K562 (cell line): ENCODE measurements at regions not wholly inside any gene's neighbourhood (a gene's known extent, or its start where the extent isn't known, plus 50 kb on each side); places are given as distances from the start of the nearest gene placed in this dataset.

Experiments
- ATAC-seq: fragments of 200-7000 bp; cut with Tn5 transposase; 3 replicates; pipeline ENCODE4 v1.9.1; 2020; ENCODE audit warnings: moderate library complexity
- BruUV-seq: library from RNA; stranded (reverse); fragments of 400-500 nt; replicated peaks from 2 replicates; lab custom pipeline; 2021; lab: Mats Ljungman, UMichigan
- CTCF ChIA-PET: fragments of 300-600 bp; formaldehyde crosslinking; extraction: SDS; loops from one replicate; lab custom pipeline; 2021; ENCODE audit warnings: low intra/inter-chr PET ratio; lab: Yijun Ruan, JAX
- POLR2A ChIA-PET: fragments of 300-600, 350-650 bp; sonication (Branson Sonifier 250); formaldehyde crosslinking; extraction: SDS; loops from one replicate; lab custom pipeline; 2021; ENCODE audit warnings: antibody characterized with exemption, inconsistent platforms; lab: Yijun Ruan, JAX
- DNase-seq, 4 experiments: peaks; one replicate each; pipeline versions ENCODE4 v3.0.0 to v3.0.0-alpha.2; 2011 to 2018; ENCODE audit warnings: low spot score in 3 of 4, mixed read lengths in 3 of 4; ENCODE audit errors: extremely low read depth in 1 of 4
- FAIRE-seq: peaks from 2 replicates; lab custom pipeline; 2011; peaks lifted over from hg19 to GRCh38; lab: Jason Lieb, UNC
- H2AFZ ChIP-seq: 2 replicates; pipeline ENCODE4 v1.6.0; 2011; ENCODE audit warnings: low read depth, low read length, control low read depth, inconsistent platforms
- H3K27ac ChIP-seq: fragments of 200-600 bp; 3 replicates; pipeline ENCODE4 v1.8.0; 2011; ENCODE audit warnings: low read depth, mild to moderate bottlenecking, control low read depth, inconsistent platforms, low read length, moderate library complexity, mixed read lengths; ENCODE audit errors: extremely low read depth
- H3K27me3 ChIP-seq, 2 experiments: fragments of 300-600 bp in 1 of 2; 2 replicates in 1 of 2; 3 replicates in 1 of 2; pipeline versions ENCODE4 v1.6.0 to v1.8.0; 2011; ENCODE audit warnings: inconsistent platforms in 2 of 2, low read length in 2 of 2, mild to moderate bottlenecking in 1 of 2, mixed read lengths in 1 of 2, moderate library complexity in 1 of 2; ENCODE audit not compliant: control insufficient read depth in 2 of 2, insufficient read depth in 2 of 2
- H3K36me3 ChIP-seq: fragments of 300-600 bp; 3 replicates; pipeline ENCODE4 v1.8.0; 2011; ENCODE audit warnings: mild to moderate bottlenecking, low read length, inconsistent platforms; ENCODE audit not compliant: control insufficient read depth, insufficient read depth
- H3K4me1 ChIP-seq, 2 experiments: fragments of 200-600 bp in 1 of 2; replicated peaks in 1 of 2; 2 replicates in 1 of 2; 3 replicates in 1 of 2; pipeline versions ENCODE4 v1.5.1 to v1.8.0; 2011; ENCODE audit warnings: inconsistent platforms in 2 of 2, low read length in 2 of 2, mild to moderate bottlenecking in 1 of 2, mixed read lengths in 1 of 2, moderate library complexity in 1 of 2; ENCODE audit not compliant: control insufficient read depth in 2 of 2, insufficient read depth in 2 of 2
- H3K4me2 ChIP-seq: 2 replicates; pipeline ENCODE4 v1.6.1; 2011; ENCODE audit warnings: low read length, control low read depth, inconsistent platforms, mixed read lengths; ENCODE audit not compliant: insufficient read depth
- H3K4me3 ChIP-seq: fragments of 200-600 bp; sonication (generic), shearing (Covaris generic); 2 replicates; pipeline ENCODE4 v1.5.1; 2016; ENCODE audit warnings: control low read depth, inconsistent platforms
- H3K79me2 ChIP-seq: fragments of 200-600 bp; 3 replicates; pipeline ENCODE4 v1.8.0; 2011; ENCODE audit warnings: low read length, inconsistent platforms; ENCODE audit not compliant: control insufficient read depth, insufficient read depth
- H3K9ac ChIP-seq, 2 experiments: 2 replicates each; pipeline versions ENCODE4 v1.6.0 to v1.6.1; 2011; ENCODE audit warnings: low read depth in 2 of 2, low read length in 2 of 2, control low read depth in 1 of 2, inconsistent platforms in 1 of 2, mild to moderate bottlenecking in 1 of 2, mixed read lengths in 1 of 2; ENCODE audit not compliant: insufficient read depth in 1 of 2
- H3K9me1 ChIP-seq: one replicate; pipeline ENCODE4 v1.6.0; 2011; ENCODE audit warnings: inconsistent platforms, mild to moderate bottlenecking, low read length, moderate library complexity; ENCODE audit not compliant: control insufficient read depth, insufficient read depth
- H3K9me3 ChIP-seq: replicated peaks from 2 replicates; pipeline ENCODE4 v1.5.1; 2011; ENCODE audit warnings: low read depth, low read length, inconsistent platforms; ENCODE audit not compliant: control insufficient read depth, insufficient read depth
- H4K20me1 ChIP-seq: replicated peaks from 2 replicates; pipeline ENCODE4 v1.6.1; 2011; ENCODE audit warnings: low read length, inconsistent platforms, mixed read lengths; ENCODE audit not compliant: control insufficient read depth, insufficient read depth
- BHLHE40 ChIP-seq: IDR thresholded peaks from 2 replicates; pipeline ENCODE4 v1.6.1; 2011; ENCODE audit warnings: low read length, improper control_type of control experiment
- E2F8 ChIP-seq: fragments of 450-650 bp; IDR thresholded peaks from 2 replicates; pipeline ENCODE4 v1.7.1; 2018; ENCODE audit warnings: mild to moderate bottlenecking, low read depth; ENCODE audit not compliant: partially characterized antibody
- ELF1 ChIP-seq: fragments of 200-800 bp; sonication (Bioruptor generic); IDR thresholded peaks from 2 replicates; pipeline ENCODE4 v1.6.1; 2016; ENCODE audit warnings: missing genetic modification characterization, missing compliant biosample characterization
- HMG20A ChIP-seq: fragments of 450-650 bp; formaldehyde crosslinking; conservative IDR thresholded peaks from 2 replicates; pipeline ENCODE4 v1.4.0; 2020; ENCODE audit warnings: mild to moderate bottlenecking, mixed read lengths
- HNRNPK ChIP-seq: fragments of 200-400 bp; formaldehyde crosslinking; IDR thresholded peaks from one replicate; pipeline ENCODE4 v1.6.1; 2018; ENCODE audit warnings: mild to moderate bottlenecking, low read depth, low read length; ENCODE audit not compliant: poor library complexity, severe bottlenecking
- MITF ChIP-seq: IDR thresholded peaks from 2 replicates; pipeline ENCODE4 v1.6.1; 2014; ENCODE audit warnings: antibody characterized with exemption
- NRF1 ChIP-seq, 2 experiments: fragments of 450-650 bp; IDR thresholded peaks in 1 of 2; conservative IDR thresholded peaks in 1 of 2; 2 replicates each; pipeline ENCODE4 v1.6.1; 2014; ENCODE audit warnings: mild to moderate bottlenecking in 2 of 2
- RB1 ChIP-seq: fragments of 450-650 bp; IDR thresholded peaks from 2 replicates; pipeline ENCODE4 v1.6.1; 2017; ENCODE audit warnings: low read depth, mild to moderate bottlenecking
- RBM14 ChIP-seq: fragments of 200-400 bp; formaldehyde crosslinking; IDR thresholded peaks from 2 replicates; pipeline ENCODE4 v1.6.1; 2018; ENCODE audit warnings: low read depth, mild to moderate bottlenecking, low read length, moderate library complexity, borderline replicate concordance; ENCODE audit not compliant: insufficient read depth
- TGIF2 ChIP-seq: sonication (generic); formaldehyde crosslinking; IDR thresholded peaks from 2 replicates; pipeline ENCODE4 v1.8.1; 2022; ENCODE audit warnings: mild to moderate bottlenecking, missing genetic modification reagents, moderate library complexity
- ZNF121 ChIP-seq: sonication (generic); formaldehyde crosslinking; conservative IDR thresholded peaks from 2 replicates; pipeline ENCODE4 v1.8.0; 2022; ENCODE audit warnings: missing genetic modification reagents
- ZNF217 ChIP-seq: sonication (generic); formaldehyde crosslinking; IDR thresholded peaks from 2 replicates; pipeline ENCODE4 v1.8.0; 2022; ENCODE audit warnings: mild to moderate bottlenecking, missing genetic modification reagents
- ZNF274 ChIP-seq: IDR thresholded peaks from 2 replicates; pipeline ENCODE4 v1.6.1; 2011; ENCODE audit warnings: low read depth, mild to moderate bottlenecking, low read length, moderate library complexity, borderline replicate concordance
- WGBS: fragments of 100-300 bp; shearing (Covaris generic); methylation state at CpG from one replicate; pipeline ENCODE4 v1.1.6; 2016; ENCODE audit warnings: low coverage, mixed read lengths; ENCODE audit not compliant: insufficient coverage; ENCODE audit errors: missing lambda C conversion rate; 5-methylcytosine and 5-hydroxymethylcytosine counted together
- in situ Hi-C: fragments of 300-500 bp; cut with MboI; formaldehyde crosslinking; loops from 4 replicates; pipeline ENCODE4 v1.15.0; 2018; ENCODE audit warnings: inconsistent platforms, mixed read lengths
- intact Hi-C: fragments of 100-400 bp; cut with micrococcal nuclease; formaldehyde crosslinking; loops from 2 replicates; pipeline ENCODE4 v1.14.2; 2022

- Histone ChIP-seq H3K27ac (no peak overlapping the region), H3K79me2 (no peaks in the 10 kb centered on the region), H3K27me3 (no peaks in the 10 kb centered on the region), H4K20me1 (no peaks in the 10 kb centered on the region), H3K4me3 (no peak overlapping the region), H3K9me3 (no peaks in the 10 kb centered on the region), H3K4me2 (no peak overlapping the region), H3K36me3 (no peaks in the 10 kb centered on the region), H3K9ac (no peak overlapping the region), H3K4me1 (no peaks in the 10 kb centered on the region), H2AFZ (no peak overlapping the region), H3K9me1 (no peaks in the 10 kb centered on the region)
- FAIRE-seq: no peak
- intact Hi-C loops (no loop called here), in situ Hi-C loops (no loop called here)
- ChIA-PET POLR2A (no interaction called here), CTCF (no interaction called here)
- no TSS peak for BruUV-seq
- no peak for DNase-seq
- no peak for ATAC-seq
- 5% methylated on average over 3 of the region's 3 CpGs for WGBS
- TF ChIP-seq RBM14 (no peak), ZNF121 (CRISPR knock-in tag) (no peak)
- TF ChIP-seq, all 486 proteins: peak for 0
Measured at GRCh38 chr13:56917966-56918365, 222.8 kb upstream of the PRR20A start.

- in situ Hi-C loops: no loop called here
- no peak for TF ChIP-seq ELF1 (tag)
- no peak for TF ChIP-seq ZNF217
- TF ChIP-seq BHLHE40: no peak
- TF ChIP-seq TGIF2 (CRISPR knock-in tag): no peak
- TF ChIP-seq HNRNPK: no peak
- no peak for TF ChIP-seq E2F8
- TF ChIP-seq ZNF274: no peak
- no peak for TF ChIP-seq MITF
- no peak for TF ChIP-seq NRF1 (conservative IDR thresholded peaks at IDR 0.05 in 1 of 2, IDR thresholded peaks at IDR 0.05 in 1 of 2)
- TF ChIP-seq RB1: no peak
- TF ChIP-seq HMG20A (CRISPR knock-in tag): no peak
Measured at GRCh38 chr13:56923626-56924140, 217.0 kb upstream of the PRR20A start.

More at GRCh38 chr13:56923626-56924140, 217.0 kb upstream of the PRR20A start:
- WGBS: 0% methylated on average over 1 of the region's 2 CpGs
- Histone ChIP-seq H3K9me1 (no peaks in the 10 kb centered on the region), H3K4me1 (no peaks in the 10 kb centered on the region), H2AFZ (no peak overlapping the region), H3K9me3 (no peaks in the 10 kb centered on the region), H3K4me2 (no peak overlapping the region), H4K20me1 (no peaks in the 10 kb centered on the region), H3K79me2 (no peaks in the 10 kb centered on the region), H3K36me3 (no peaks in the 10 kb centered on the region), H3K9ac (no peak overlapping the region), H3K27me3 (no peaks in the 10 kb centered on the region), H3K4me3 (no peak overlapping the region), H3K27ac (no peak overlapping the region)
- intact Hi-C loops: no loop called here
- no peak for DNase-seq
- POLR2A ChIA-PET: no interaction called here
- BruUV-seq: no TSS peak
- CTCF ChIA-PET: no interaction called here
- ATAC-seq: no peak
- FAIRE-seq: no peak
